Neural cell (in vitro differentiated cells): ENCODE measurements at regions not wholly inside any gene's neighbourhood (a gene's known extent, or its start where the extent isn't known, plus 50 kb on each side); places are given as distances from the start of the nearest gene placed in this dataset.

ENCODE experiments used
- EP300 ChIP-seq: fragments of 450-650 bp; conservative IDR thresholded peaks from 2 replicates; pipeline ENCODE4 v1.6.1; 2014; ENCODE audit warnings: antibody characterized with exemption, mild to moderate bottlenecking, moderate library complexity; ENCODE audit not compliant: poor library complexity, severe bottlenecking
- MXI1 ChIP-seq: fragments of 450-650 bp; conservative IDR thresholded peaks from 2 replicates; pipeline ENCODE4 v1.6.1; 2014; ENCODE audit warnings: antibody characterized with exemption, mild to moderate bottlenecking; ENCODE audit not compliant: poor library complexity, severe bottlenecking
- POLR2AphosphoS5 ChIP-seq: IDR thresholded peaks from 2 replicates; pipeline ENCODE4 v1.6.1; 2012
- TF ChIP-seq, protein P1 (sequence below): fragments of 450-650 bp; IDR thresholded peaks from 2 replicates; pipeline ENCODE4 v1.5.1; 2014; ENCODE audit warnings: antibody characterized with exemption, mild to moderate bottlenecking, moderate library complexity; ENCODE audit not compliant: poor library complexity, severe bottlenecking

DNA sequence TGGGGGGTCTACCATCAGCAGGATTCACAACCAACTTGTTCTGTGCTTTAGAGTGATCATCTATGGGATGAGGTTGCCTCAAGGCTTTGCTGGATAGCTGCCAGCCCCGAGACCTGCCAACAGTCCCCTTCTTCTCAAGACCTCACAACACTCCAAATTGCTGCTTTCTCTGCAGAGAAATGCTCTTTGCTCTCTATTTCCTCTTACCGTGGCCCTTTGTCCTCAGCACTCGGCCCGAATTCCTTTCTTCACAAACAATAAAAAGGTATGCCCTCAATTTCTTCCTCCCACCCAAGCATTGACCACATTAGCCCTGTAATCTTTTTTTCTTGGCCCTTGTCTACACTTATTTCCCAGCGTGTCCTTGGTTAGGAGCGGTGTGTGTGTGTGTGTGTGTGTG, 147.4 kb upstream of the SNX19 start:
- TF ChIP-seq, protein P1, sequence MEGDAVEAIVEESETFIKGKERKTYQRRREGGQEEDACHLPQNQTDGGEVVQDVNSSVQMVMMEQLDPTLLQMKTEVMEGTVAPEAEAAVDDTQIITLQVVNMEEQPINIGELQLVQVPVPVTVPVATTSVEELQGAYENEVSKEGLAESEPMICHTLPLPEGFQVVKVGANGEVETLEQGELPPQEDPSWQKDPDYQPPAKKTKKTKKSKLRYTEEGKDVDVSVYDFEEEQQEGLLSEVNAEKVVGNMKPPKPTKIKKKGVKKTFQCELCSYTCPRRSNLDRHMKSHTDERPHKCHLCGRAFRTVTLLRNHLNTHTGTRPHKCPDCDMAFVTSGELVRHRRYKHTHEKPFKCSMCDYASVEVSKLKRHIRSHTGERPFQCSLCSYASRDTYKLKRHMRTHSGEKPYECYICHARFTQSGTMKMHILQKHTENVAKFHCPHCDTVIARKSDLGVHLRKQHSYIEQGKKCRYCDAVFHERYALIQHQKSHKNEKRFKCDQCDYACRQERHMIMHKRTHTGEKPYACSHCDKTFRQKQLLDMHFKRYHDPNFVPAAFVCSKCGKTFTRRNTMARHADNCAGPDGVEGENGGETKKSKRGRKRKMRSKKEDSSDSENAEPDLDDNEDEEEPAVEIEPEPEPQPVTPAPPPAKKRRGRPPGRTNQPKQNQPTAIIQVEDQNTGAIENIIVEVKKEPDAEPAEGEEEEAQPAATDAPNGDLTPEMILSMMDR: no peak
- TF ChIP-seq MXI1 (no peak), POLR2AphosphoS5 (no peak), EP300 (no peak)
